WTC11 (cell line): ENCODE measurements at regions not wholly inside any gene's neighbourhood (a gene's known extent, or its start where the extent isn't known, plus 50 kb on each side); places are given as distances from the start of the nearest gene placed in this dataset.

Source experiments
- ATAC-seq: fragments of 200-7000 bp; cut with Tn5 transposase; 2 replicates; pipeline ENCODE4 v1.10.0; 2021; ENCODE audit warnings: mild to moderate bottlenecking, moderate library complexity
- CTCF ChIA-PET: fragments of 300-600 bp; sonication (Branson Sonifier 250); formaldehyde crosslinking; loops from one replicate; lab custom pipeline; 2021; ENCODE audit warnings: antibody characterized with exemption; lab: Charles Lee
- POLR2A ChIA-PET: fragments of 350-600 bp; sonication (Branson Sonifier 250); formaldehyde crosslinking; loops from one replicate; lab custom pipeline; 2021; ENCODE audit warnings: antibody characterized with exemption; lab: Charles Lee
- DNase-seq: peaks from one replicate; pipeline ENCODE4 v3.0.0; 2021; ENCODE audit warnings: low spot score
- H3K27ac Mint-ChIP-seq: 2 replicates; pipeline ENCODE4 v1.8.0; 2021; ENCODE audit warnings: mixed read lengths
- H3K27me3 Mint-ChIP-seq: 2 replicates; pipeline ENCODE4 v1.8.0; 2021; ENCODE audit warnings: low read depth, mild to moderate bottlenecking, moderate library complexity, mixed read lengths
- H3K36me3 Mint-ChIP-seq: 2 replicates; pipeline ENCODE4 v1.8.0; 2021; ENCODE audit warnings: mixed read lengths
- H3K4me1 Mint-ChIP-seq: 2 replicates; pipeline ENCODE4 v1.8.0; 2022; ENCODE audit warnings: mixed read lengths
- H3K4me3 Mint-ChIP-seq: 2 replicates; pipeline ENCODE4 v1.8.0; 2021; ENCODE audit warnings: mild to moderate bottlenecking, moderate library complexity, mixed read lengths
- H3K9me3 Mint-ChIP-seq: 2 replicates; pipeline ENCODE4 v1.8.0; 2021; ENCODE audit warnings: mixed read lengths
- ATF1 ChIP-seq: sonication (generic); formaldehyde crosslinking; IDR thresholded peaks from 2 replicates; pipeline ENCODE4 v1.8.1; 2023; ENCODE audit warnings: mild to moderate bottlenecking, moderate library complexity, missing genetic modification reagents
- E2F4 ChIP-seq: sonication (generic); formaldehyde crosslinking; IDR thresholded peaks from 2 replicates; pipeline ENCODE4 v1.8.1; 2022; ENCODE audit warnings: low read depth, mild to moderate bottlenecking, moderate library complexity, missing genetic modification reagents, borderline replicate concordance
- ESRRA ChIP-seq: sonication (generic); formaldehyde crosslinking; IDR thresholded peaks from 2 replicates; pipeline ENCODE4 v1.8.1; 2022; ENCODE audit warnings: mild to moderate bottlenecking, missing genetic modification reagents, borderline replicate concordance
- FOXK1 ChIP-seq: sonication (generic); formaldehyde crosslinking; IDR thresholded peaks from 2 replicates; pipeline ENCODE4 v1.8.0; 2022; ENCODE audit warnings: mild to moderate bottlenecking, moderate library complexity, missing genetic modification reagents
- GRHL2 ChIP-seq: fragments of 250-450 bp; sonication (Bioruptor Pico); IDR thresholded peaks from 2 replicates; pipeline ENCODE4 v1.8.0; 2022; ENCODE audit warnings: mild to moderate bottlenecking, moderate library complexity; ENCODE audit not compliant: insufficient replicate concordance, severe bottlenecking
- HMGXB4 ChIP-seq: sonication (generic); formaldehyde crosslinking; IDR thresholded peaks from 2 replicates; pipeline ENCODE4 v1.8.1; 2023; ENCODE audit warnings: mild to moderate bottlenecking, moderate library complexity, missing genetic modification reagents
- NR1H2 ChIP-seq: sonication (generic); formaldehyde crosslinking; IDR thresholded peaks from 2 replicates; pipeline ENCODE4 v1.9.0; 2021; ENCODE audit warnings: mild to moderate bottlenecking, moderate library complexity, missing genetic modification reagents
- NR3C1 ChIP-seq: sonication (generic); formaldehyde crosslinking; conservative IDR thresholded peaks from 2 replicates; pipeline ENCODE4 v1.8.1; 2023; ENCODE audit warnings: low read depth, mild to moderate bottlenecking, missing genetic modification reagents
- SOX15 ChIP-seq: fragments of 250-450 bp; sonication (Bioruptor Pico); IDR thresholded peaks from 2 replicates; pipeline ENCODE4 v1.9.0; 2021; ENCODE audit warnings: mild to moderate bottlenecking
- TP53 ChIP-seq: sonication (generic); formaldehyde crosslinking; IDR thresholded peaks from 2 replicates; pipeline ENCODE4 v1.8.1; 2023; ENCODE audit warnings: mild to moderate bottlenecking, missing genetic modification reagents
- ZBTB21 ChIP-seq: sonication (generic); formaldehyde crosslinking; IDR thresholded peaks from 2 replicates; pipeline ENCODE4 v1.8.1; 2023; ENCODE audit warnings: mild to moderate bottlenecking, missing genetic modification reagents, borderline replicate concordance
- ZNF121 ChIP-seq: sonication (generic); formaldehyde crosslinking; IDR thresholded peaks from 2 replicates; pipeline ENCODE4 v1.8.0; 2023; ENCODE audit warnings: missing genetic modification reagents
- TF ChIP-seq, protein P1 (sequence below): sonication (generic); formaldehyde crosslinking; IDR thresholded peaks from 2 replicates; pipeline ENCODE4 v1.8.0; 2023; ENCODE audit warnings: missing genetic modification reagents, mild to moderate bottlenecking, borderline replicate concordance
- TF ChIP-seq, protein P2 (sequence below): sonication (generic); formaldehyde crosslinking; IDR thresholded peaks from 2 replicates; pipeline ENCODE4 v1.8.0; 2022; ENCODE audit warnings: mild to moderate bottlenecking, missing genetic modification reagents
- TF ChIP-seq, protein P3 (sequence below): fragments of 250-450 bp; sonication (Bioruptor Pico); conservative IDR thresholded peaks from 2 replicates; pipeline ENCODE4 v1.9.0; 2021; ENCODE audit warnings: mild to moderate bottlenecking
- TF ChIP-seq, protein P4 (sequence below): sonication (generic); formaldehyde crosslinking; IDR thresholded peaks from 2 replicates; pipeline ENCODE4 v1.8.0; 2022; ENCODE audit warnings: mild to moderate bottlenecking, missing genetic modification reagents
- TF ChIP-seq, protein P5 (sequence below): fragments of 250-450 bp; sonication (Bioruptor Pico); IDR thresholded peaks from 2 replicates; pipeline ENCODE4 v1.9.0; 2021; ENCODE audit warnings: mild to moderate bottlenecking, borderline replicate concordance
- TF ChIP-seq, protein P6 (sequence below): sonication (generic); formaldehyde crosslinking; IDR thresholded peaks from 2 replicates; pipeline ENCODE4 v1.8.1; 2023; ENCODE audit warnings: mild to moderate bottlenecking, missing genetic modification reagents, moderate library complexity

DNA sequence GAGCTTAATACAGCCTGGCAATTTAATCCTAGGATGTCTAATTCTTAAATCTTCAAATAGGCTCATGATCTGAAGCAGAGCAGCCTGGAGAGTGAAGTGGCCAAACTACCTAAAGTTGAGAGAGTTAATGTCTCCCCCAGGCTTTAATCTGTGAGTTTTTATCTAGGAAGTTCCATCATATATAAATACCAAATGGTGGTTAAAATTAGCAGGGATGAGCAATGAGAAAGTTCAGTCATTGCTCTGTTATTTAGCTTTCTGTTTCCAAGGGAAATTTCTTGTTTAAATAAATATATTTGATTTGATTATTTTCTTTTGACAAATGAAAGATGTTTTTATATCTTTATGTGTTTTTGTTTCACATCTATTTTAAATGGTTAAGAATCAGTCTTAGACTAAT lies 274.4 kb upstream of the UMPS start:
- CTCF ChIA-PET = no interaction called here
- Mint-ChIP-seq H3K9me3 (0 out of 2 replicates have a peak, but pooled peaks cover 4% of the 10 kb centered on the region), H3K27ac (no peak overlapping the region), H3K36me3 (no peaks in the 10 kb centered on the region), H3K4me3 (no peak overlapping the region), H3K27me3 (no peaks in the 10 kb centered on the region; the same call in none of the 2 replicates), H3K4me1 (no peaks in the 10 kb centered on the region)
- TF ChIP-seq NR1H2 (CRISPR knock-in tag) (no peak), SOX15 (CRISPR knock-in tag) (no peak), GRHL2 (CRISPR knock-in tag) (no peak), TP53 (CRISPR knock-in tag) (no peak), ZNF121 (CRISPR knock-in tag) (no peak), ATF1 (no peak), ZBTB21 (no peak), HMGXB4 (CRISPR knock-in tag) (no peak), FOXK1 (CRISPR knock-in tag) (no peak), NR3C1 (CRISPR knock-in tag) (no peak), E2F4 (CRISPR knock-in tag) (no peak), ESRRA (CRISPR knock-in tag) (no peak)
- TF ChIP-seq, protein P1, sequence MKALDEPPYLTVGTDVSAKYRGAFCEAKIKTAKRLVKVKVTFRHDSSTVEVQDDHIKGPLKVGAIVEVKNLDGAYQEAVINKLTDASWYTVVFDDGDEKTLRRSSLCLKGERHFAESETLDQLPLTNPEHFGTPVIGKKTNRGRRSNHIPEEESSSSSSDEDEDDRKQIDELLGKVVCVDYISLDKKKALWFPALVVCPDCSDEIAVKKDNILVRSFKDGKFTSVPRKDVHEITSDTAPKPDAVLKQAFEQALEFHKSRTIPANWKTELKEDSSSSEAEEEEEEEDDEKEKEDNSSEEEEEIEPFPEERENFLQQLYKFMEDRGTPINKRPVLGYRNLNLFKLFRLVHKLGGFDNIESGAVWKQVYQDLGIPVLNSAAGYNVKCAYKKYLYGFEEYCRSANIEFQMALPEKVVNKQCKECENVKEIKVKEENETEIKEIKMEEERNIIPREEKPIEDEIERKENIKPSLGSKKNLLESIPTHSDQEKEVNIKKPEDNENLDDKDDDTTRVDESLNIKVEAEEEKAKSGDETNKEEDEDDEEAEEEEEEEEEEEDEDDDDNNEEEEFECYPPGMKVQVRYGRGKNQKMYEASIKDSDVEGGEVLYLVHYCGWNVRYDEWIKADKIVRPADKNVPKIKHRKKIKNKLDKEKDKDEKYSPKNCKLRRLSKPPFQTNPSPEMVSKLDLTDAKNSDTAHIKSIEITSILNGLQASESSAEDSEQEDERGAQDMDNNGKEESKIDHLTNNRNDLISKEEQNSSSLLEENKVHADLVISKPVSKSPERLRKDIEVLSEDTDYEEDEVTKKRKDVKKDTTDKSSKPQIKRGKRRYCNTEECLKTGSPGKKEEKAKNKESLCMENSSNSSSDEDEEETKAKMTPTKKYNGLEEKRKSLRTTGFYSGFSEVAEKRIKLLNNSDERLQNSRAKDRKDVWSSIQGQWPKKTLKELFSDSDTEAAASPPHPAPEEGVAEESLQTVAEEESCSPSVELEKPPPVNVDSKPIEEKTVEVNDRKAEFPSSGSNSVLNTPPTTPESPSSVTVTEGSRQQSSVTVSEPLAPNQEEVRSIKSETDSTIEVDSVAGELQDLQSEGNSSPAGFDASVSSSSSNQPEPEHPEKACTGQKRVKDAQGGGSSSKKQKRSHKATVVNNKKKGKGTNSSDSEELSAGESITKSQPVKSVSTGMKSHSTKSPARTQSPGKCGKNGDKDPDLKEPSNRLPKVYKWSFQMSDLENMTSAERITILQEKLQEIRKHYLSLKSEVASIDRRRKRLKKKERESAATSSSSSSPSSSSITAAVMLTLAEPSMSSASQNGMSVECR (CRISPR knock-in tag) = no peak
- TF ChIP-seq, protein P2, sequence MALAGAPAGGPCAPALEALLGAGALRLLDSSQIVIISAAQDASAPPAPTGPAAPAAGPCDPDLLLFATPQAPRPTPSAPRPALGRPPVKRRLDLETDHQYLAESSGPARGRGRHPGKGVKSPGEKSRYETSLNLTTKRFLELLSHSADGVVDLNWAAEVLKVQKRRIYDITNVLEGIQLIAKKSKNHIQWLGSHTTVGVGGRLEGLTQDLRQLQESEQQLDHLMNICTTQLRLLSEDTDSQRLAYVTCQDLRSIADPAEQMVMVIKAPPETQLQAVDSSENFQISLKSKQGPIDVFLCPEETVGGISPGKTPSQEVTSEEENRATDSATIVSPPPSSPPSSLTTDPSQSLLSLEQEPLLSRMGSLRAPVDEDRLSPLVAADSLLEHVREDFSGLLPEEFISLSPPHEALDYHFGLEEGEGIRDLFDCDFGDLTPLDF = no peak
- TF ChIP-seq, protein P3, sequence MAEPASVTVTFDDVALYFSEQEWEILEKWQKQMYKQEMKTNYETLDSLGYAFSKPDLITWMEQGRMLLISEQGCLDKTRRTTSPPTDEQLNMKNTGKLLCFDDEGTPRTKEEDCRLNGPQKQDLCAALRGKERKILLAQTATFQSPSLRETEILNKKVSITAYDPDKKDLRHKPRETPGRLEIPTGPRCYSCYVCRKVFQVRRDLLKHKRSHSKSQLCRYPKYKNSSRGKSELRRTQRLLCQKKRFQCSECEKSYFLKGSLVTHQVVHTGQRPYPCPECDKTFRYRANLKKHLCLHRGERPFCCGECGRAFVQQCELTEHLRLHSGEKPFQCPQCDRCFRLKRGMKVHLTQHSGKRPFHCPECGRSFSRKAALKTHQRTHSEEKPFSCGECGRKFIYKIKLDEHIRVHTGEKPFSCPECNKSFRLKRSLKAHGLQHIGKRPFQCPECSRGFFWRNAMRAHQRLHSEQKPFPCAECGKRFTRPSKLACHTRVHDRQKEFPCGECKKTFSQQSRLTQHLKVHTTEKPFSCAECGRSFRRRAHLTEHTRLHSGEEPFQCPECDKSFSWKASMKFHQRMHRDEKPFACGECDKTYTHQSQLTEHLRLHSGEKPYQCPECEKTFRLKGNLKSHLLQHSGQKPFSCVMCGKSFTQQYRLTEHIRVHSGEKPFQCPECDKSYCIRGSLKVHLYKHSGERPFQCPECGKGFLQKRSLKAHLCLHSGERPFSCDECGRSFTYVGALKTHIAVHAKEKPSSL (CRISPR knock-in tag) = no peak
- TF ChIP-seq, protein P4, sequence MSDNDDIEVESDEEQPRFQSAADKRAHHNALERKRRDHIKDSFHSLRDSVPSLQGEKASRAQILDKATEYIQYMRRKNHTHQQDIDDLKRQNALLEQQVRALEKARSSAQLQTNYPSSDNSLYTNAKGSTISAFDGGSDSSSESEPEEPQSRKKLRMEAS = no peak
- TF ChIP-seq, protein P5, sequence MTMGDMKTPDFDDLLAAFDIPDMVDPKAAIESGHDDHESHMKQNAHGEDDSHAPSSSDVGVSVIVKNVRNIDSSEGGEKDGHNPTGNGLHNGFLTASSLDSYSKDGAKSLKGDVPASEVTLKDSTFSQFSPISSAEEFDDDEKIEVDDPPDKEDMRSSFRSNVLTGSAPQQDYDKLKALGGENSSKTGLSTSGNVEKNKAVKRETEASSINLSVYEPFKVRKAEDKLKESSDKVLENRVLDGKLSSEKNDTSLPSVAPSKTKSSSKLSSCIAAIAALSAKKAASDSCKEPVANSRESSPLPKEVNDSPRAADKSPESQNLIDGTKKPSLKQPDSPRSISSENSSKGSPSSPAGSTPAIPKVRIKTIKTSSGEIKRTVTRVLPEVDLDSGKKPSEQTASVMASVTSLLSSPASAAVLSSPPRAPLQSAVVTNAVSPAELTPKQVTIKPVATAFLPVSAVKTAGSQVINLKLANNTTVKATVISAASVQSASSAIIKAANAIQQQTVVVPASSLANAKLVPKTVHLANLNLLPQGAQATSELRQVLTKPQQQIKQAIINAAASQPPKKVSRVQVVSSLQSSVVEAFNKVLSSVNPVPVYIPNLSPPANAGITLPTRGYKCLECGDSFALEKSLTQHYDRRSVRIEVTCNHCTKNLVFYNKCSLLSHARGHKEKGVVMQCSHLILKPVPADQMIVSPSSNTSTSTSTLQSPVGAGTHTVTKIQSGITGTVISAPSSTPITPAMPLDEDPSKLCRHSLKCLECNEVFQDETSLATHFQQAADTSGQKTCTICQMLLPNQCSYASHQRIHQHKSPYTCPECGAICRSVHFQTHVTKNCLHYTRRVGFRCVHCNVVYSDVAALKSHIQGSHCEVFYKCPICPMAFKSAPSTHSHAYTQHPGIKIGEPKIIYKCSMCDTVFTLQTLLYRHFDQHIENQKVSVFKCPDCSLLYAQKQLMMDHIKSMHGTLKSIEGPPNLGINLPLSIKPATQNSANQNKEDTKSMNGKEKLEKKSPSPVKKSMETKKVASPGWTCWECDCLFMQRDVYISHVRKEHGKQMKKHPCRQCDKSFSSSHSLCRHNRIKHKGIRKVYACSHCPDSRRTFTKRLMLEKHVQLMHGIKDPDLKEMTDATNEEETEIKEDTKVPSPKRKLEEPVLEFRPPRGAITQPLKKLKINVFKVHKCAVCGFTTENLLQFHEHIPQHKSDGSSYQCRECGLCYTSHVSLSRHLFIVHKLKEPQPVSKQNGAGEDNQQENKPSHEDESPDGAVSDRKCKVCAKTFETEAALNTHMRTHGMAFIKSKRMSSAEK = no peak
- TF ChIP-seq, protein P6, sequence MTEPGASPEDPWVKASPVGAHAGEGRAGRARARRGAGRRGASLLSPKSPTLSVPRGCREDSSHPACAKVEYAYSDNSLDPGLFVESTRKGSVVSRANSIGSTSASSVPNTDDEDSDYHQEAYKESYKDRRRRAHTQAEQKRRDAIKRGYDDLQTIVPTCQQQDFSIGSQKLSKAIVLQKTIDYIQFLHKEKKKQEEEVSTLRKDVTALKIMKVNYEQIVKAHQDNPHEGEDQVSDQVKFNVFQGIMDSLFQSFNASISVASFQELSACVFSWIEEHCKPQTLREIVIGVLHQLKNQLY (CRISPR knock-in tag) = no peak
- ATAC-seq = no peak
- no peak for DNase-seq
- POLR2A ChIA-PET = no interaction called here
